Superior temporal gyrus (tissue), 1 donor: ENCODE measurements at regions not wholly inside any gene's neighbourhood (a gene's known extent, or its start where the extent isn't known, plus 50 kb on each side); places are given as distances from the start of the nearest gene placed in this dataset.
"Not testable (repeated sequence)": the region's sequence is repeated elsewhere in the genome, so short reads cannot be mapped to it uniquely, and the experiment has no call there.

Experiments
- DNase-seq: peaks from one replicate; pipeline ENCODE4 v3.0.0-alpha.2; 2016; ENCODE audit errors: extremely low spot score

- no peak for DNase-seq
These were observed 117.5 kb upstream of the MEIS1 start for GRCh38 chr2:66317268-66317890.

GRCh38 chr2:66306483-66306882, 128.4 kb upstream of the MEIS1 start:
- no peak for DNase-seq

GRCh38 chr2:66305718-66306117, 129.2 kb upstream of the MEIS1 start:
- DNase-seq, result peak; percentile 85

GRCh38 chr2:66303471-66303870, 131.5 kb upstream of the MEIS1 start:
- no peak for DNase-seq

- no peak for DNase-seq
These were observed 133.2 kb upstream of the MEIS1 start for GRCh38 chr2:66301767-66302140.

GRCh38 chr2:66301022-66301766, 133.7 kb upstream of the MEIS1 start:
- no peak for DNase-seq

GRCh38 chr2:66283787-66284186, 151.1 kb upstream of the MEIS1 start:
- no peak for DNase-seq

GRCh38 chr2:66281980-66282379, 152.9 kb upstream of the MEIS1 start:
- DNase-seq, result no peak

GRCh38 chr2:66279024-66279423, 155.9 kb upstream of the MEIS1 start:
- no peak for DNase-seq

- DNase-seq, result no peak
These were observed 158.9 kb upstream of the MEIS1 start for GRCh38 chr2:66275984-66276383.

- DNase-seq, result no peak
These were observed 160.9 kb upstream of the MEIS1 start for GRCh38 chr2:66273933-66274490.

- no peak for DNase-seq
These were observed 162.2 kb upstream of the MEIS1 start for GRCh38 chr2:66272751-66273150.

GRCh38 chr2:66271777-66272176, 163.1 kb upstream of the MEIS1 start:
- DNase-seq, result no peak

- no peak for DNase-seq
These were observed 164.7 kb upstream of the MEIS1 start for GRCh38 chr2:66270247-66270646.

- no peak for DNase-seq
These were observed 165.8 kb upstream of the MEIS1 start for GRCh38 chr2:66269166-66269565.

- no peak for DNase-seq
These were observed 166.2 kb upstream of the MEIS1 start for GRCh38 chr2:66268756-66269155.

GRCh38 chr2:66264354-66264753, 170.6 kb upstream of the MEIS1 start:
- DNase-seq, result no peak

GRCh38 chr2:66255867-66256266, 179.1 kb upstream of the MEIS1 start:
- no peak for DNase-seq

GRCh38 chr2:66255136-66255535, 179.8 kb upstream of the MEIS1 start:
- no peak for DNase-seq

GRCh38 chr2:66253066-66253465, 181.9 kb upstream of the MEIS1 start:
- no peak for DNase-seq

- DNase-seq, result no peak
These were observed 182.8 kb upstream of the MEIS1 start for GRCh38 chr2:66252109-66252508.

- no peak for DNase-seq
These were observed 183.4 kb upstream of the MEIS1 start for GRCh38 chr2:66251573-66251972.

GRCh38 chr2:66249089-66249488, 185.8 kb upstream of the MEIS1 start:
- not testable (repeated sequence) for DNase-seq
